Endothelial cell of umbilical vein (primary cell): ENCODE measurements at regions not wholly inside any gene's neighbourhood (a gene's known extent, or its start where the extent isn't known, plus 50 kb on each side); places are given as distances from the start of the nearest gene placed in this dataset.

Experiments used
- BruUV-seq: library from RNA; stranded (reverse); fragments of 400-500 nt; replicated peaks from 2 replicates; lab custom pipeline; 2021; lab: Mats Ljungman, UMichigan
- CTCF ChIA-PET: fragments of 300-600, 350-600 bp; sonication (Branson Sonifier 250); formaldehyde crosslinking; loops from one replicate; lab custom pipeline; 2021; ENCODE audit warnings: antibody characterized with exemption, inconsistent platforms; lab: Charles Lee
- POLR2A ChIA-PET: fragments of 300-600, 350-600 bp; sonication (Branson Sonifier 250); formaldehyde crosslinking; loops from one replicate; lab custom pipeline; 2021; ENCODE audit warnings: antibody characterized with exemption, inconsistent platforms; lab: Charles Lee
- DNase-seq: peaks from one replicate; pipeline ENCODE4 v3.0.0-alpha.2; 2011; ENCODE audit warnings: low read depth, low spot score
- FAIRE-seq: peaks from 2 replicates; lab custom pipeline; 2011; peaks lifted over from hg19 to GRCh38; lab: Jason Lieb, UNC
- H2AFZ ChIP-seq: 2 replicates; pipeline ENCODE4 v1.6.0; 2012; ENCODE audit warnings: low read depth, low read length, control low read depth, inconsistent platforms
- H3K27ac ChIP-seq: 2 replicates; pipeline ENCODE4 v1.5.1; 2011; ENCODE audit warnings: low read depth, mild to moderate bottlenecking, control low read depth, low read length, moderate library complexity; ENCODE audit not compliant: insufficient read depth
- H3K27me3 ChIP-seq, 2 experiments: 2 replicates each; pipeline versions ENCODE4 v1.6.0 to v1.6.1; 2011; ENCODE audit warnings: low read length in 2 of 2, mixed read lengths in 1 of 2; ENCODE audit not compliant: control insufficient read depth in 2 of 2, insufficient read depth in 2 of 2
- H3K36me3 ChIP-seq, 2 experiments: 2 replicates in 1 of 2; 3 replicates in 1 of 2; pipeline ENCODE4 v1.5.1; 2011; ENCODE audit warnings: low read length in 2 of 2, mild to moderate bottlenecking in 1 of 2, moderate library complexity in 1 of 2; ENCODE audit not compliant: control insufficient read depth in 2 of 2, insufficient read depth in 2 of 2; ENCODE audit errors: extremely low read depth in 1 of 2
- H3K4me1 ChIP-seq: 3 replicates; pipeline ENCODE4 v1.5.1; 2011; ENCODE audit warnings: mild to moderate bottlenecking, low read length; ENCODE audit not compliant: control insufficient read depth, insufficient read depth; ENCODE audit errors: extremely low read depth
- H3K4me2 ChIP-seq: 2 replicates; pipeline ENCODE4 v1.6.1; 2011; ENCODE audit warnings: low read length, control low read depth, mixed read lengths; ENCODE audit not compliant: insufficient read depth
- H3K4me3 ChIP-seq, 3 experiments: fragments of 200-600 bp in 1 of 3; sonication (generic), shearing (Covaris generic) in 1 of 3; replicated peaks in 1 of 3; 2 replicates each; pipeline ENCODE4 v1.5.1; 2011 to 2016; ENCODE audit warnings: control low read depth in 3 of 3, low read length in 3 of 3, mild to moderate bottlenecking in 2 of 3, inconsistent platforms in 1 of 3, low read depth in 1 of 3, moderate library complexity in 1 of 3; ENCODE audit not compliant: insufficient read depth in 1 of 3
- H3K79me2 ChIP-seq: 2 replicates; pipeline ENCODE4 v1.6.0; 2012; ENCODE audit warnings: low read length, inconsistent platforms; ENCODE audit not compliant: control insufficient read depth, insufficient read depth
- H3K9ac ChIP-seq: replicated peaks from 2 replicates; pipeline ENCODE3; 2011; ENCODE audit warnings: low read length, control low read depth; ENCODE audit not compliant: insufficient read depth; ENCODE audit errors: extremely low read depth
- H3K9me1 ChIP-seq: replicated peaks from 3 replicates; pipeline ENCODE4 v1.6.0; 2011; ENCODE audit warnings: mild to moderate bottlenecking, low read length; ENCODE audit not compliant: control insufficient read depth, insufficient read depth; ENCODE audit errors: extremely low read depth
- H3K9me3 ChIP-seq: replicated peaks from 2 replicates; pipeline ENCODE4 v1.5.1; 2012; ENCODE audit warnings: low read length, inconsistent platforms; ENCODE audit not compliant: control insufficient read depth, insufficient read depth
- H4K20me1 ChIP-seq: replicated peaks from 2 replicates; pipeline ENCODE3; 2011; ENCODE audit warnings: mild to moderate bottlenecking, low read length; ENCODE audit not compliant: control insufficient read depth, insufficient read depth; ENCODE audit errors: extremely low read depth
- EZH2 ChIP-seq: IDR thresholded peaks from 2 replicates; pipeline ENCODE4 v1.6.1; 2012; ENCODE audit warnings: borderline replicate concordance, low read depth, mild to moderate bottlenecking, moderate library complexity, low read length, inconsistent platforms; ENCODE audit not compliant: severe bottlenecking
- FOS ChIP-seq: IDR thresholded peaks from 2 replicates; pipeline ENCODE4 v1.6.1; 2011; ENCODE audit warnings: mild to moderate bottlenecking, low read length, moderate library complexity, borderline replicate concordance; ENCODE audit not compliant: insufficient read depth
- GATA2 ChIP-seq: IDR thresholded peaks from 2 replicates; pipeline ENCODE4 v1.7.0; 2011; ENCODE audit warnings: low read depth, mild to moderate bottlenecking, moderate library complexity, mixed read lengths, low read length; ENCODE audit not compliant: insufficient read length, insufficient read depth
- JUN ChIP-seq: IDR thresholded peaks from 2 replicates; pipeline ENCODE4 v1.6.1; 2011; ENCODE audit warnings: borderline replicate concordance, low read depth; ENCODE audit not compliant: insufficient read length, insufficient read depth
- MYC ChIP-seq: IDR thresholded peaks from one replicate; pipeline ENCODE4 v1.6.1; 2011; ENCODE audit warnings: mild to moderate bottlenecking, low read depth, low read length
- POLR2A ChIP-seq: IDR thresholded peaks from 2 replicates; pipeline ENCODE4 v1.6.1; 2012; ENCODE audit warnings: low read depth, mild to moderate bottlenecking, control low read depth, low read length
- POLR2AphosphoS5 ChIP-seq: IDR thresholded peaks from 2 replicates; pipeline ENCODE4 v1.6.1; 2012; ENCODE audit warnings: low read depth, mild to moderate bottlenecking, control low read depth, low read length, moderate library complexity; ENCODE audit not compliant: insufficient read depth
- dilution Hi-C: fragments of 300-500 bp; cut with MboI; formaldehyde crosslinking; loops from one replicate; pipeline ENCODE4 v1.15.0; 2019; ENCODE audit warnings: low sequenced_read_pairs; ENCODE audit not compliant: extremely low pct_ligation_motif_present
- intact Hi-C: fragments of 100-400 bp; cut with micrococcal nuclease; formaldehyde crosslinking; loops from one replicate; pipeline ENCODE4 v1.10.0; 2022
- TF ChIP-seq, protein P1 (sequence below), 2 donors: IDR thresholded peaks; 1 replicate in 1 of 2; 2 replicates in 1 of 2; pipeline ENCODE4 v1.5.1; 2011; ENCODE audit warnings: low read length in 2 of 2, mild to moderate bottlenecking in 2 of 2, moderate library complexity in 2 of 2, control low read depth in 1 of 2, inconsistent platforms in 1 of 2, low read depth in 1 of 2; ENCODE audit not compliant: insufficient read depth in 1 of 2; ENCODE audit errors: extremely low read depth in 1 of 2
- TF ChIP-seq, protein P2 (sequence below): IDR thresholded peaks from 2 replicates; pipeline ENCODE4 v1.6.1; 2011; ENCODE audit not compliant: insufficient read depth, insufficient read length

DNA sequence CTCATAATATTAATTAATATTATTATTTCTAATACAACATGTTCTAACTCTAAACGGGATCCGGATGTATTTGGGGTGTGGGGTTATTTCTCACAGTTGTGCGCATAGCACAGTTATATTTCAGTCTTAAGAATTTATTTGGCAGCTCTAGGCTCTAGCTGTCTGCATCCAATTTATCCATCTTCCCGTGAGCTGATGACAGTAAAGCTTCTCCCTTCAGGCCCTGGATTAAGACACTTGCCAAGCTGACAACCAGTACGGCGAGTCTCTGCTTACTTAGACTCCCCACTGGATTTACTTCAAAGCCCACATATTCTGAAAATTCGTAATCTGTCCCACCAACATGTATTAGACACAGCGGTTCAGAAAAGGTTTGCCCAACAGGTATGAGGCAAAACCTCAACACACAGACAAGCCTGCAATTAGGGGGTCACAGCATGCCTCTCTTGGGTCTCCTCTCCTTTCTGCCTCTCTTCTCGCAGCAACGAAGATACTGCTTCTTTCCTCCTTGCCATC lies 232.9 kb upstream of the TMTC1 start:
- H3K27me3 ChIP-seq, result no peaks in the 10 kb centered on the region
- CTCF ChIA-PET, result no interaction called here
- H3K79me2 ChIP-seq, result no peaks in the 10 kb centered on the region
- H3K9me1 ChIP-seq, result no peaks in the 10 kb centered on the region
- no peak for TF ChIP-seq MYC
- no peak for TF ChIP-seq POLR2AphosphoS5
- TF ChIP-seq, protein P1, sequence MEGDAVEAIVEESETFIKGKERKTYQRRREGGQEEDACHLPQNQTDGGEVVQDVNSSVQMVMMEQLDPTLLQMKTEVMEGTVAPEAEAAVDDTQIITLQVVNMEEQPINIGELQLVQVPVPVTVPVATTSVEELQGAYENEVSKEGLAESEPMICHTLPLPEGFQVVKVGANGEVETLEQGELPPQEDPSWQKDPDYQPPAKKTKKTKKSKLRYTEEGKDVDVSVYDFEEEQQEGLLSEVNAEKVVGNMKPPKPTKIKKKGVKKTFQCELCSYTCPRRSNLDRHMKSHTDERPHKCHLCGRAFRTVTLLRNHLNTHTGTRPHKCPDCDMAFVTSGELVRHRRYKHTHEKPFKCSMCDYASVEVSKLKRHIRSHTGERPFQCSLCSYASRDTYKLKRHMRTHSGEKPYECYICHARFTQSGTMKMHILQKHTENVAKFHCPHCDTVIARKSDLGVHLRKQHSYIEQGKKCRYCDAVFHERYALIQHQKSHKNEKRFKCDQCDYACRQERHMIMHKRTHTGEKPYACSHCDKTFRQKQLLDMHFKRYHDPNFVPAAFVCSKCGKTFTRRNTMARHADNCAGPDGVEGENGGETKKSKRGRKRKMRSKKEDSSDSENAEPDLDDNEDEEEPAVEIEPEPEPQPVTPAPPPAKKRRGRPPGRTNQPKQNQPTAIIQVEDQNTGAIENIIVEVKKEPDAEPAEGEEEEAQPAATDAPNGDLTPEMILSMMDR (IDR thresholded peaks at IDR 0.05; ENCODE audit: extremely low read depth in 1 of 2, insufficient read depth in 1 of 2, low read depth in 1 of 2, low read length in 2 of 2), result no peak
- TF ChIP-seq GATA2, result no peak
- no peak for TF ChIP-seq FOS
- TF ChIP-seq POLR2A, result no peak
- no peak for TF ChIP-seq EZH2
- TF ChIP-seq, protein P2, sequence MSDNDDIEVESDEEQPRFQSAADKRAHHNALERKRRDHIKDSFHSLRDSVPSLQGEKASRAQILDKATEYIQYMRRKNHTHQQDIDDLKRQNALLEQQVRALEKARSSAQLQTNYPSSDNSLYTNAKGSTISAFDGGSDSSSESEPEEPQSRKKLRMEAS, result no peak
- TF ChIP-seq JUN, result no peak
- no peak overlapping the region for H3K27ac ChIP-seq
- dilution Hi-C loops (no loop called here), intact Hi-C loops (no loop called here)
- no peak overlapping the region for H3K9ac ChIP-seq
- POLR2A ChIA-PET, result no interaction called here
- no peaks in the 10 kb centered on the region for H3K9me3 ChIP-seq
- no peaks in the 10 kb centered on the region for H3K4me1 ChIP-seq
- no peak overlapping the region for H2AFZ ChIP-seq
- DNase-seq (no peak), FAIRE-seq (no peak)
- no TSS peak for BruUV-seq
- no peak overlapping the region for H3K4me2 ChIP-seq
- H4K20me1 ChIP-seq, result no peaks in the 10 kb centered on the region
- H3K36me3 ChIP-seq, result no peaks in the 10 kb centered on the region
- no peak overlapping the region for H3K4me3 ChIP-seq
